GM12878 (cell line): ENCODE measurements at regions not wholly inside any gene's neighbourhood (a gene's known extent, or its start where the extent isn't known, plus 50 kb on each side); places are given as distances from the start of the nearest gene placed in this dataset.

Source experiments
- ATAC-seq: fragments of 200-7000 bp; cut with Tn5 transposase; 3 replicates; pipeline ENCODE4 v1.9.1; 2020; ENCODE audit warnings: mild to moderate bottlenecking, moderate library complexity
- BruUV-seq: library from RNA; stranded (reverse); fragments of 400-500 nt; replicated peaks from 2 replicates; lab custom pipeline; 2021; lab: Mats Ljungman, UMichigan
- CTCF ChIA-PET: fragments of 300-600 bp; sonication (Branson Sonifier 250); formaldehyde crosslinking; extraction: SDS; loops from one replicate; lab custom pipeline; 2021; ENCODE audit warnings: inconsistent platforms; lab: Yijun Ruan, JAX
- POLR2A ChIA-PET: fragments of 350-600 bp; formaldehyde crosslinking; extraction: SDS; loops from one replicate; lab custom pipeline; 2021; ENCODE audit warnings: inconsistent platforms; lab: Charles Lee
- RAD21 ChIA-PET: fragments of 300-600 bp; sonication (Branson Sonifier 250); formaldehyde crosslinking; loops from one replicate; lab custom pipeline; 2023; ENCODE audit warnings: antibody characterized with exemption; ENCODE audit not compliant: unreplicated experiment; lab: Charles Lee
- SMC1A ChIA-PET: fragments of 300-600 bp; sonication (Branson Sonifier 250); formaldehyde crosslinking; loops from one replicate; lab custom pipeline; 2023; ENCODE audit not compliant: unreplicated experiment, uncharacterized antibody; lab: Charles Lee
- DNase-seq: peaks from one replicate; pipeline ENCODE4 v3.0.0-alpha.2; 2011; ENCODE audit warnings: low read depth, low spot score
- FAIRE-seq: peaks from 3 replicates; lab custom pipeline; 2011; peaks lifted over from hg19 to GRCh38; lab: Jason Lieb, UNC
- H2AFZ ChIP-seq: 2 replicates; pipeline ENCODE4 v1.6.0; 2011; ENCODE audit warnings: low read depth, low read length, control low read depth; ENCODE audit not compliant: control insufficient read depth
- H3K27ac ChIP-seq: 2 replicates; pipeline ENCODE4 v1.5.1; 2011; ENCODE audit warnings: control low read depth; ENCODE audit not compliant: control insufficient read depth, insufficient read depth
- H3K27me3 ChIP-seq, 2 experiments: replicated peaks in 1 of 2; 2 replicates each; pipeline versions ENCODE4 v1.6.0 to v1.6.1; 2011; ENCODE audit warnings: low read length in 1 of 2; ENCODE audit not compliant: control insufficient read depth in 2 of 2, insufficient read depth in 2 of 2
- H3K36me3 ChIP-seq, 2 experiments: 2 replicates each; pipeline ENCODE4 v1.5.1; 2011; ENCODE audit warnings: low read length in 1 of 2; ENCODE audit not compliant: control insufficient read depth in 2 of 2, insufficient read depth in 2 of 2
- H3K4me1 ChIP-seq: 2 replicates; pipeline ENCODE4 v1.6.1; 2011; ENCODE audit warnings: mild to moderate bottlenecking, low read length, moderate library complexity, mixed read lengths; ENCODE audit not compliant: control insufficient read depth, insufficient read depth
- H3K4me2 ChIP-seq: 2 replicates; pipeline ENCODE4 v1.6.0; 2011; ENCODE audit warnings: control low read depth; ENCODE audit not compliant: control insufficient read depth, insufficient read depth
- H3K4me3 ChIP-seq: fragments of 200-600 bp; sonication (generic); 2 replicates; pipeline ENCODE4 v1.5.1; 2016
- H3K79me2 ChIP-seq: 2 replicates; pipeline ENCODE4 v1.6.0; 2011; ENCODE audit warnings: low read length; ENCODE audit not compliant: control insufficient read depth, insufficient read depth
- H3K9ac ChIP-seq: 2 replicates; pipeline ENCODE4 v1.8.0; 2011; ENCODE audit warnings: low read length, control low read depth, mixed read lengths; ENCODE audit not compliant: control insufficient read depth, insufficient read depth
- H3K9me3 ChIP-seq: replicated peaks from 3 replicates; pipeline ENCODE4 v1.5.1; 2011; ENCODE audit warnings: mild to moderate bottlenecking, low read length; ENCODE audit not compliant: control insufficient read depth, insufficient read depth
- H4K20me1 ChIP-seq: 2 replicates; pipeline ENCODE4 v1.6.0; 2011; ENCODE audit not compliant: control insufficient read depth, insufficient read depth
- ASH2L ChIP-seq: fragments of 300-600, 200-600 bp; sonication (generic); IDR thresholded peaks from 2 replicates; pipeline ENCODE4 v1.6.1; 2017; ENCODE audit warnings: low read depth, mild to moderate bottlenecking, borderline replicate concordance
- EP300 ChIP-seq, 2 experiments: fragments of 150-350 bp in 1 of 2; IDR thresholded peaks; 2 replicates each; pipeline ENCODE4 v1.6.1; 2011 to 2012; ENCODE audit warnings: low read depth in 2 of 2, low read length in 2 of 2, borderline replicate concordance in 1 of 2, improper control_type of control experiment in 1 of 2, inconsistent platforms in 1 of 2; ENCODE audit not compliant: control insufficient read depth in 1 of 2
- HCFC1 ChIP-seq: fragments of 150-350 bp; IDR thresholded peaks from 2 replicates; pipeline ENCODE4 v1.6.1; 2014; ENCODE audit warnings: low read length
- HDGF ChIP-seq: fragments of 450-650 bp; IDR thresholded peaks from 2 replicates; pipeline ENCODE4 v1.6.1; 2016; ENCODE audit warnings: antibody characterized with exemption
- IRF3 ChIP-seq: fragments of 450-650 bp; IDR thresholded peaks from 2 replicates; pipeline ENCODE4 v1.6.1; 2014; ENCODE audit warnings: mild to moderate bottlenecking
- MLLT1 ChIP-seq: fragments of 450-650 bp; IDR thresholded peaks from 2 replicates; pipeline ENCODE4 v1.6.1; 2016; ENCODE audit warnings: mild to moderate bottlenecking
- NFXL1 ChIP-seq: fragments of 450-650 bp; IDR thresholded peaks from 2 replicates; pipeline ENCODE4 v1.6.1; 2017; ENCODE audit warnings: antibody characterized with exemption, mild to moderate bottlenecking, borderline replicate concordance
- NR2C1 ChIP-seq: fragments of 450-650 bp; IDR thresholded peaks from 2 replicates; pipeline ENCODE4 v1.6.1; 2017; ENCODE audit warnings: antibody characterized with exemption, mild to moderate bottlenecking, moderate library complexity
- NR2F1 ChIP-seq: fragments of 450-650 bp; conservative IDR thresholded peaks from 2 replicates; pipeline ENCODE4 v1.6.1; 2017; ENCODE audit warnings: mild to moderate bottlenecking
- PAX5 ChIP-seq: IDR thresholded peaks from 2 replicates; pipeline ENCODE4 v1.6.1; 2011; ENCODE audit warnings: low read depth, low read length, borderline replicate concordance
- PAX8 ChIP-seq: fragments of 450-650 bp; IDR thresholded peaks from 2 replicates; pipeline ENCODE4 v1.6.1; 2017; ENCODE audit warnings: mild to moderate bottlenecking, moderate library complexity
- PKNOX1 ChIP-seq: fragments of 450-650 bp; IDR thresholded peaks from 2 replicates; pipeline ENCODE4 v1.6.1; 2016; ENCODE audit warnings: mild to moderate bottlenecking
- POLR2AphosphoS5 ChIP-seq: IDR thresholded peaks from 2 replicates; pipeline ENCODE4 v1.6.1; 2011; ENCODE audit warnings: mild to moderate bottlenecking, low read length, inconsistent platforms
- SIN3A ChIP-seq: IDR thresholded peaks from 2 replicates; pipeline ENCODE4 v1.6.1; 2012; ENCODE audit warnings: low read depth, low read length, improper control_type of control experiment
- SREBF2 ChIP-seq: IDR thresholded peaks from 2 replicates; pipeline ENCODE4 v1.6.1; 2012; ENCODE audit warnings: mild to moderate bottlenecking, low read length
- SUZ12 ChIP-seq: fragments of 200-600 bp; sonication (generic); IDR thresholded peaks from one replicate; pipeline ENCODE4 v1.6.1; 2018; ENCODE audit warnings: antibody characterized with exemption, mild to moderate bottlenecking; ENCODE audit not compliant: unreplicated experiment
- ZNF217 ChIP-seq: fragments of 450-650 bp; IDR thresholded peaks from 2 replicates; pipeline ENCODE4 v1.6.1; 2017; ENCODE audit warnings: antibody characterized with exemption, mild to moderate bottlenecking
- ZNF24 ChIP-seq: fragments of 450-650 bp; IDR thresholded peaks from 2 replicates; pipeline ENCODE4 v1.6.1; 2017; ENCODE audit warnings: antibody characterized with exemption, mild to moderate bottlenecking
- WGBS: methylation state at CpG from one replicate; pipeline ENCODE4 v1.1.6; 2016; ENCODE audit warnings: low lambda C conversion rate; ENCODE audit not compliant: insufficient replicate concordance, insufficient coverage; ENCODE audit errors: missing lambda C conversion rate; 5-methylcytosine and 5-hydroxymethylcytosine counted together
- in situ Hi-C: fragments of 300-500 bp; cut with MboI; formaldehyde crosslinking; loops from 9 replicates; pipeline ENCODE4 v1.14.3; 2018; ENCODE audit warnings: mixed read lengths
- intact Hi-C: fragments of 100-400 bp; cut with micrococcal nuclease; formaldehyde crosslinking; loops from one replicate; pipeline ENCODE4 v1.14.2; 2022; ENCODE audit not compliant: unreplicated experiment

GRCh38 chr5:68544091-68544647 lies 328.6 kb downstream of the PIK3R1 start:
- POLR2A ChIA-PET, result no interaction called here
- Histone ChIP-seq H3K36me3 (no peaks in the 10 kb centered on the region), H3K79me2 (no peaks in the 10 kb centered on the region), H3K4me3 (no peak overlapping the region), H2AFZ (no peak overlapping the region), H4K20me1 (no peaks in the 10 kb centered on the region), H3K4me2 (no peak overlapping the region), H3K27me3 (no peaks in the 10 kb centered on the region; a peak in 3 of 4 replicates), H3K27ac (no peak overlapping the region), H3K9me3 (no peaks in the 10 kb centered on the region), H3K4me1 (0 out of 2 replicates have a peak, but pooled peaks cover 3% of the 10 kb centered on the region), H3K9ac (no peak overlapping the region)
- in situ Hi-C loops (no loop called here), intact Hi-C loops (no loop called here)
- ATAC-seq (no peak), DNase-seq (no peak), FAIRE-seq (no peak)
- no peak for TF ChIP-seq HCFC1
- no peak for TF ChIP-seq EP300 (IDR thresholded peaks at IDR 0.05; ENCODE audit: borderline replicate concordance in 1 of 2, control insufficient read depth in 1 of 2, low read depth in 2 of 2, low read length in 2 of 2)
- no peak for TF ChIP-seq HDGF
- TF ChIP-seq NR2C1, result no peak
- no peak for TF ChIP-seq ZNF24
- no peak for TF ChIP-seq SUZ12
- TF ChIP-seq PKNOX1, result no peak
- TF ChIP-seq PAX5, result no peak
- no peak for TF ChIP-seq SIN3A
- no peak for TF ChIP-seq NFXL1
- no peak for TF ChIP-seq ZNF217
- TF ChIP-seq IRF3, result no peak
- no peak for TF ChIP-seq NR2F1
- no peak for TF ChIP-seq SREBF2
- no peak for TF ChIP-seq MLLT1
- no peak for TF ChIP-seq PAX8
- no peak for TF ChIP-seq POLR2AphosphoS5
- no peak for TF ChIP-seq ASH2L
- SMC1A ChIA-PET, result interaction anchor here (0.7 to 1.0 kb wide), 3 partner anchors 9 to 241 kb away, joined by 3 to 4 read pairs (median 3); no protein-coding TSS in a partner anchor
- CTCF ChIA-PET, result no interaction called here
- WGBS, result 48% methylated on average over 8 of the region's 8 CpGs
- no TSS peak for BruUV-seq
- RAD21 ChIA-PET, result no interaction called here
